SU-DHL-6 (cell line): ENCODE measurements at regions not wholly inside any gene's neighbourhood (a gene's known extent, or its start where the extent isn't known, plus 50 kb on each side); places are given as distances from the start of the nearest gene placed in this dataset.

Experiments used
- H2AFZ ChIP-seq: fragments of 200-600 bp; sonication (generic); 2 replicates; pipeline ENCODE4 v1.6.1; 2014; ENCODE audit warnings: low read depth, mild to moderate bottlenecking, moderate library complexity, mixed read lengths, antibody characterized with exemption, low read length; ENCODE audit not compliant: severe bottlenecking
- H3F3A ChIP-seq: fragments of 200-600 bp; shearing (Covaris generic); 2 replicates; pipeline ENCODE4 v1.6.0; 2016; ENCODE audit warnings: antibody characterized with exemption, mild to moderate bottlenecking; ENCODE audit not compliant: insufficient read depth
- H3K27ac ChIP-seq: fragments of 200-600 bp; sonication (generic); 2 replicates; pipeline ENCODE4 v1.5.1; 2016; ENCODE audit warnings: low read depth, mild to moderate bottlenecking, low read length, moderate library complexity, mixed read lengths
- H3K27me3 ChIP-seq: fragments of 200-600 bp; sonication (generic), shearing (Covaris generic); 2 replicates; pipeline ENCODE4 v1.6.0; 2014; ENCODE audit warnings: mild to moderate bottlenecking, low read length
- H3K36me3 ChIP-seq: fragments of 200-600 bp; sonication (generic); 2 replicates; pipeline ENCODE4 v1.6.1; 2014; ENCODE audit warnings: mild to moderate bottlenecking, low read length, mixed read lengths
- H3K4me2 ChIP-seq: fragments of 300-600, 200-600 bp; shearing (Covaris generic), sonication (generic); 2 replicates; pipeline ENCODE4 v1.6.0; 2014; ENCODE audit warnings: low read length, low read depth, mild to moderate bottlenecking; ENCODE audit not compliant: poor library complexity, severe bottlenecking
- H3K4me3 ChIP-seq: fragments of 200-600 bp; sonication (generic); 2 replicates; pipeline ENCODE4 v1.5.1; 2014; ENCODE audit warnings: antibody characterized with exemption, low read length, mild to moderate bottlenecking, mixed read lengths; ENCODE audit not compliant: insufficient read depth, poor library complexity, severe bottlenecking
- H3K79me2 ChIP-seq: fragments of 200-600 bp; sonication (generic); 2 replicates; pipeline ENCODE4 v1.6.1; 2014; ENCODE audit warnings: mild to moderate bottlenecking, low read length, moderate library complexity; ENCODE audit not compliant: insufficient read depth
- H3K9ac ChIP-seq: fragments of 200-600 bp; sonication (generic); 2 replicates; pipeline ENCODE4 v1.7.0; 2014; ENCODE audit warnings: mild to moderate bottlenecking, low read length
- H3K9me2 ChIP-seq: fragments of 200-600 bp; sonication (generic); replicated peaks from 2 replicates; pipeline ENCODE4 v1.6.1; 2014; ENCODE audit warnings: low read length; ENCODE audit not compliant: insufficient read depth
- H3K9me3 ChIP-seq: fragments of 200-600 bp; sonication (generic); 2 replicates; pipeline ENCODE4 v1.6.1; 2014; ENCODE audit warnings: low read length, mixed read lengths; ENCODE audit not compliant: insufficient read depth
- H4K20me1 ChIP-seq: fragments of 200-600 bp; sonication (generic); 2 replicates; pipeline ENCODE4 v1.6.1; 2014; ENCODE audit warnings: low read depth, mild to moderate bottlenecking, antibody characterized with exemption, low read length, moderate library complexity, mixed read lengths
- EZH2phosphoT487 ChIP-seq: fragments of 200-600 bp; sonication (generic), shearing (Covaris generic); conservative IDR thresholded peaks from 2 replicates; pipeline ENCODE4 v1.6.1; 2018; ENCODE audit warnings: mild to moderate bottlenecking, antibody characterized with exemption, low read length, moderate library complexity, mixed read lengths
- TF ChIP-seq, protein P1 (sequence below): fragments of 200-600 bp; sonication (generic); IDR thresholded peaks from one replicate; pipeline ENCODE4 v1.5.1; 2017; ENCODE audit warnings: antibody characterized with exemption, mild to moderate bottlenecking, low read length, moderate library complexity; ENCODE audit not compliant: insufficient read depth, poor library complexity, severe bottlenecking

DNA sequence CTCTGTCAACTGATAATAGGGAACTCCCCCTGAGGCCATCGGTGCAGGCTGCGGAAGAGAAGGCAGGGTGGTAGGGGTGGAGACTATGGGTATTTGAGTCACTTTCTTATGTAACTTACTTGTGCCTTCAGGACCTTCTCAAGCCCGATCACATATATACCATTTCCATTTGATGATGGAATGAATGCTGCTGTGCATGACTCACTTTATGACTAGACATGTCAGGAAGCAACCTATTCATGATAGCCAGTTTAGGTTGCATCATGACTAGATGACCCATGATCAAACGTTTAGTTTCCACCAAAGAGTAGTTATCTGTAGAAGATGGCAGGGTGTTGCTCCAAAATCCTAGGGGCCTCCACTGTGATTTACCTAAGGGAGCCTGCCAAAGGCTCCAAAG, 435.5 kb downstream of the DTHD1 start:
- Histone ChIP-seq H3K27ac (no peak overlapping the region), H3K9me3 (no peaks in the 10 kb centered on the region), H3K36me3 (no peaks in the 10 kb centered on the region), H4K20me1 (no peaks in the 10 kb centered on the region), H3K4me3 (no peak overlapping the region), H3K9me2 (no peaks in the 10 kb centered on the region), H3K9ac (no peak overlapping the region), H2AFZ (no peak overlapping the region), H3K27me3 (no peaks in the 10 kb centered on the region), H3K4me2 (no peak overlapping the region), H3F3A (no peaks in the 10 kb centered on the region), H3K79me2 (no peaks in the 10 kb centered on the region)
- no peak for TF ChIP-seq EZH2phosphoT487
- TF ChIP-seq, protein P1, sequence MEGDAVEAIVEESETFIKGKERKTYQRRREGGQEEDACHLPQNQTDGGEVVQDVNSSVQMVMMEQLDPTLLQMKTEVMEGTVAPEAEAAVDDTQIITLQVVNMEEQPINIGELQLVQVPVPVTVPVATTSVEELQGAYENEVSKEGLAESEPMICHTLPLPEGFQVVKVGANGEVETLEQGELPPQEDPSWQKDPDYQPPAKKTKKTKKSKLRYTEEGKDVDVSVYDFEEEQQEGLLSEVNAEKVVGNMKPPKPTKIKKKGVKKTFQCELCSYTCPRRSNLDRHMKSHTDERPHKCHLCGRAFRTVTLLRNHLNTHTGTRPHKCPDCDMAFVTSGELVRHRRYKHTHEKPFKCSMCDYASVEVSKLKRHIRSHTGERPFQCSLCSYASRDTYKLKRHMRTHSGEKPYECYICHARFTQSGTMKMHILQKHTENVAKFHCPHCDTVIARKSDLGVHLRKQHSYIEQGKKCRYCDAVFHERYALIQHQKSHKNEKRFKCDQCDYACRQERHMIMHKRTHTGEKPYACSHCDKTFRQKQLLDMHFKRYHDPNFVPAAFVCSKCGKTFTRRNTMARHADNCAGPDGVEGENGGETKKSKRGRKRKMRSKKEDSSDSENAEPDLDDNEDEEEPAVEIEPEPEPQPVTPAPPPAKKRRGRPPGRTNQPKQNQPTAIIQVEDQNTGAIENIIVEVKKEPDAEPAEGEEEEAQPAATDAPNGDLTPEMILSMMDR: no peak

DNA sequence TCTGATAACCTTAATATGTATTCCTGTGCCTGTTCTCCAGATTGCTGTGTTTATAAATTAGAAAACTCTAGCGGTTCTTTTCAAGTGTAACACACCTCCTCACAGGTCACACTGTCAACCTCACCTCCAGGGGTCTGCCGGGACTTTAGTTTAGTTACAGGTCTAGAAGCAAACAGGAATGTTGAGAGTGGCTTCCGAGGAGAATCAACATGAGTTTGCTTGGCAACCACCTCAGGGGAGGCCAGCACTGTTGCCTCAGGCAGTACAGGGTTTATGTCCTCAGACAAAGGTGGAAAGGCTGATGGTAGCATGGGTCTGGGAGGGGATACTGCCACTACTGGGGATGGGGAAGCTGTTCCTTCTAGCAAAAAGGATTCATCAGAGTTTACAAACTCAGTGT, 438.0 kb downstream of the DTHD1 start:
- no peak overlapping the region for H3K27ac ChIP-seq
- H4K20me1 ChIP-seq: no peaks in the 10 kb centered on the region
- H3K27me3 ChIP-seq: no peaks in the 10 kb centered on the region
- H3K9ac ChIP-seq: no peak overlapping the region
- H3K4me3 ChIP-seq: no peak overlapping the region
- no peaks in the 10 kb centered on the region for H3K36me3 ChIP-seq
- H3K9me2 ChIP-seq: no peaks in the 10 kb centered on the region
- no peaks in the 10 kb centered on the region for H3F3A ChIP-seq
- no peaks in the 10 kb centered on the region for H3K79me2 ChIP-seq
- TF ChIP-seq EZH2phosphoT487: no peak
- TF ChIP-seq, protein P1: no peak
- no peaks in the 10 kb centered on the region for H3K9me3 ChIP-seq
- H3K4me2 ChIP-seq: no peak overlapping the region
- H2AFZ ChIP-seq: no peak overlapping the region

DNA sequence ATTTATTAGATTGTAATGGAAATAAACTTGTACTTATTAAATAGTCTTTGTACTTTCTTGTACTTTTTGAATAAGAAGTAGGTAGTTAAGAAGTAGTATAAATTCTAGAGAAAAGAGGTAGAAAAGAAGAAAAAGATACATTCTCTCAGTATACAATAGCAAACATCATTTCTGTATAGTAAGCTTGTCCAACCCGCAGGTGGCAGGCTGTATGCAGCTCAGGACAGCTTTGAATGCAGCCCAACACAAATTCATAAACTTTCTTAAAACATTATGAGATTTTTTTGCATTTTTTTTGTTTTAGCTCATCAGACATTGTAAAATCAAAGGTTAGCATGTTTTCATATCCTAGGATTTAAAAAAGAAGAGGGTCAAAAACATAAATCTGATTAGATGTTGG, 441.6 kb downstream of the DTHD1 start:
- Histone ChIP-seq H3K9me2 (no peaks in the 10 kb centered on the region), H3K27me3 (no peaks in the 10 kb centered on the region), H3F3A (no peaks in the 10 kb centered on the region), H2AFZ (no peak overlapping the region), H3K36me3 (no peaks in the 10 kb centered on the region), H3K9me3 (no peaks in the 10 kb centered on the region), H3K4me3 (no peak overlapping the region), H4K20me1 (no peaks in the 10 kb centered on the region), H3K79me2 (no peaks in the 10 kb centered on the region), H3K9ac (no peak overlapping the region), H3K27ac (no peak overlapping the region), H3K4me2 (no peak overlapping the region)
- no peak for TF ChIP-seq EZH2phosphoT487
- TF ChIP-seq, protein P1: no peak
